MM.1S (cell line): ENCODE measurements at regions not wholly inside any gene's neighbourhood (a gene's known extent, or its start where the extent isn't known, plus 50 kb on each side); places are given as distances from the start of the nearest gene placed in this dataset.

Experiments
- DNase-seq: peaks from one replicate; pipeline ENCODE4 v3.0.0-alpha.2; 2015
- H2AFZ ChIP-seq: fragments of 300-600 bp; sonication (generic); 2 replicates; pipeline ENCODE4 v1.6.0; 2016; ENCODE audit warnings: antibody characterized with exemption, low read length
- H3F3A ChIP-seq: fragments of 300-600 bp; sonication (generic); 2 replicates; pipeline ENCODE4 v1.6.1; 2016; ENCODE audit warnings: mild to moderate bottlenecking, antibody characterized with exemption, low read length, moderate library complexity, mixed read lengths; ENCODE audit not compliant: insufficient read depth
- H3K27ac ChIP-seq: fragments of 300-600 bp; sonication (generic); 2 replicates; pipeline ENCODE4 v1.5.1; 2016; ENCODE audit warnings: mild to moderate bottlenecking, low read length
- H3K27me3 ChIP-seq: fragments of 300-600 bp; sonication (generic); replicated peaks from 2 replicates; pipeline ENCODE4 v1.6.0; 2016; ENCODE audit warnings: low read length; ENCODE audit not compliant: insufficient read depth
- H3K36me3 ChIP-seq: fragments of 300-600 bp; sonication (generic); replicated peaks from 2 replicates; pipeline ENCODE4 v1.6.1; 2016; ENCODE audit warnings: mild to moderate bottlenecking, low read length, mixed read lengths; ENCODE audit not compliant: insufficient read depth
- H3K4me1 ChIP-seq: fragments of 300-600 bp; sonication (generic); 2 replicates; pipeline ENCODE4 v1.6.1; 2016; ENCODE audit warnings: low read length, mixed read lengths
- H3K4me2 ChIP-seq: fragments of 300-600 bp; sonication (generic); 2 replicates; pipeline ENCODE4 v1.6.0; 2016; ENCODE audit warnings: low read depth, low read length
- H3K4me3 ChIP-seq: fragments of 300-600 bp; sonication (generic); 2 replicates; pipeline ENCODE4 v1.5.1; 2016; ENCODE audit warnings: low read length, mixed read lengths
- H3K79me2 ChIP-seq: fragments of 300-600 bp; sonication (generic); 2 replicates; pipeline ENCODE4 v1.6.1; 2016; ENCODE audit warnings: mixed run types, low read length, mixed read lengths
- H3K9ac ChIP-seq: fragments of 300-600 bp; sonication (generic); 2 replicates; pipeline ENCODE4 v1.6.1; 2016; ENCODE audit warnings: low read length, mixed read lengths
- H3K9me2 ChIP-seq: fragments of 300-600 bp; sonication (generic); replicated peaks from 2 replicates; pipeline ENCODE4 v1.6.1; 2016; ENCODE audit warnings: mild to moderate bottlenecking, low read length, mixed read lengths; ENCODE audit not compliant: insufficient read depth
- H3K9me3 ChIP-seq: fragments of 300-600 bp; sonication (generic); replicated peaks from 2 replicates; pipeline ENCODE4 v1.6.1; 2016; ENCODE audit warnings: mild to moderate bottlenecking, low read length, mixed read lengths; ENCODE audit not compliant: insufficient read depth
- H4K20me1 ChIP-seq: fragments of 300-600 bp; sonication (generic); 2 replicates; pipeline ENCODE4 v1.6.1; 2016; ENCODE audit warnings: mild to moderate bottlenecking, low read length, moderate library complexity, mixed read lengths; ENCODE audit not compliant: insufficient read depth
- EZH2 ChIP-seq: fragments of 300-600 bp; sonication (generic); optimal IDR thresholded peaks from 2 replicates; pipeline ENCODE3; 2017; ENCODE audit warnings: low read depth, mild to moderate bottlenecking, antibody characterized with exemption, low read length, mixed read lengths
- EZH2phosphoT487 ChIP-seq: fragments of 300-600 bp; sonication (generic); IDR thresholded peaks from 2 replicates; pipeline ENCODE4 v1.6.1; 2018; ENCODE audit warnings: antibody characterized with exemption, low read length
- TF ChIP-seq, protein P1 (sequence below): fragments of 300-600 bp; sonication (generic); IDR thresholded peaks from 2 replicates; pipeline ENCODE4 v1.5.1; 2016; ENCODE audit warnings: antibody characterized with exemption, low read length, mixed read lengths

GRCh38 chr18:41043876-41044275 is 911.2 kb upstream of the PIK3C3 start:
- no peaks in the 10 kb centered on the region for H3K4me1 ChIP-seq
- no peaks in the 10 kb centered on the region for H3K9me2 ChIP-seq

GRCh38 chr18:41042866-41043265 is 912.2 kb upstream of the PIK3C3 start:
- no peaks in the 10 kb centered on the region for H3K27me3 ChIP-seq
- no peaks in the 10 kb centered on the region for H4K20me1 ChIP-seq
- no peak overlapping the region for H3K4me2 ChIP-seq
- H3K4me1 ChIP-seq, result no peaks in the 10 kb centered on the region
- no peaks in the 10 kb centered on the region for H3K9me3 ChIP-seq
- H3K4me3 ChIP-seq, result no peak overlapping the region
- no peak for DNase-seq
- H3F3A ChIP-seq, result no peaks in the 10 kb centered on the region
- no peak overlapping the region for H3K27ac ChIP-seq
- no peaks in the 10 kb centered on the region for H3K36me3 ChIP-seq
- H2AFZ ChIP-seq, result no peak overlapping the region
- no peaks in the 10 kb centered on the region for H3K9me2 ChIP-seq
- no peaks in the 10 kb centered on the region for H3K79me2 ChIP-seq
- no peak overlapping the region for H3K9ac ChIP-seq
- TF ChIP-seq, protein P1, sequence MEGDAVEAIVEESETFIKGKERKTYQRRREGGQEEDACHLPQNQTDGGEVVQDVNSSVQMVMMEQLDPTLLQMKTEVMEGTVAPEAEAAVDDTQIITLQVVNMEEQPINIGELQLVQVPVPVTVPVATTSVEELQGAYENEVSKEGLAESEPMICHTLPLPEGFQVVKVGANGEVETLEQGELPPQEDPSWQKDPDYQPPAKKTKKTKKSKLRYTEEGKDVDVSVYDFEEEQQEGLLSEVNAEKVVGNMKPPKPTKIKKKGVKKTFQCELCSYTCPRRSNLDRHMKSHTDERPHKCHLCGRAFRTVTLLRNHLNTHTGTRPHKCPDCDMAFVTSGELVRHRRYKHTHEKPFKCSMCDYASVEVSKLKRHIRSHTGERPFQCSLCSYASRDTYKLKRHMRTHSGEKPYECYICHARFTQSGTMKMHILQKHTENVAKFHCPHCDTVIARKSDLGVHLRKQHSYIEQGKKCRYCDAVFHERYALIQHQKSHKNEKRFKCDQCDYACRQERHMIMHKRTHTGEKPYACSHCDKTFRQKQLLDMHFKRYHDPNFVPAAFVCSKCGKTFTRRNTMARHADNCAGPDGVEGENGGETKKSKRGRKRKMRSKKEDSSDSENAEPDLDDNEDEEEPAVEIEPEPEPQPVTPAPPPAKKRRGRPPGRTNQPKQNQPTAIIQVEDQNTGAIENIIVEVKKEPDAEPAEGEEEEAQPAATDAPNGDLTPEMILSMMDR, result no peak
- TF ChIP-seq EZH2 (no peak), EZH2phosphoT487 (no peak)

More at GRCh38 chr18:41043876-41044275, 911.2 kb upstream of the PIK3C3 start:
- no peaks in the 10 kb centered on the region for H3F3A ChIP-seq
- H3K36me3 ChIP-seq, result no peaks in the 10 kb centered on the region
- no peaks in the 10 kb centered on the region for H3K79me2 ChIP-seq
- H3K4me2 ChIP-seq, result no peak overlapping the region
- H3K4me3 ChIP-seq, result no peak overlapping the region
- no peak overlapping the region for H2AFZ ChIP-seq
- no peak overlapping the region for H3K9ac ChIP-seq
- no peak overlapping the region for H3K27ac ChIP-seq
- no peak for TF ChIP-seq EZH2phosphoT487
- TF ChIP-seq, protein P1, result no peak
- no peak for TF ChIP-seq EZH2
- DNase-seq, result no peak
- H4K20me1 ChIP-seq, result no peaks in the 10 kb centered on the region
- H3K9me3 ChIP-seq, result no peaks in the 10 kb centered on the region
- H3K27me3 ChIP-seq, result no peaks in the 10 kb centered on the region

GRCh38 chr18:41038071-41038470 is 917.0 kb upstream of the PIK3C3 start:
- no peak overlapping the region for H3K4me3 ChIP-seq
- DNase-seq, result no peak
- H3F3A ChIP-seq, result no peaks in the 10 kb centered on the region
- H3K9me2 ChIP-seq, result no peaks in the 10 kb centered on the region
- no peaks in the 10 kb centered on the region for H3K79me2 ChIP-seq
- H3K27me3 ChIP-seq, result no peaks in the 10 kb centered on the region
- no peak overlapping the region for H3K27ac ChIP-seq
- no peaks in the 10 kb centered on the region for H4K20me1 ChIP-seq
- H2AFZ ChIP-seq, result no peak overlapping the region
- H3K4me2 ChIP-seq, result no peak overlapping the region
- H3K36me3 ChIP-seq, result no peaks in the 10 kb centered on the region
- no peaks in the 10 kb centered on the region for H3K4me1 ChIP-seq
- no peaks in the 10 kb centered on the region for H3K9me3 ChIP-seq
- H3K9ac ChIP-seq, result no peak overlapping the region
- TF ChIP-seq EZH2 (no peak), EZH2phosphoT487 (no peak)
- TF ChIP-seq, protein P1, result no peak
